GM18861 (cell line): ENCODE measurements at regions not wholly inside any gene's neighbourhood (a gene's known extent, or its start where the extent isn't known, plus 50 kb on each side); places are given as distances from the start of the nearest gene placed in this dataset.
"Not testable (repeated sequence)": the region's sequence is repeated elsewhere in the genome, so short reads cannot be mapped to it uniquely, and the experiment has no call there.

Experiments
- ATAC-seq: cut with Tn5 transposase; IDR thresholded peaks from one replicate; pipeline ENCODE4 v1.9.1; 2021; ENCODE audit not compliant: unreplicated experiment

- ATAC-seq, result no peak
These were observed 66.6 kb downstream of the LACC1 start for GRCh38 chr13:43946281-43946680.

DNA sequence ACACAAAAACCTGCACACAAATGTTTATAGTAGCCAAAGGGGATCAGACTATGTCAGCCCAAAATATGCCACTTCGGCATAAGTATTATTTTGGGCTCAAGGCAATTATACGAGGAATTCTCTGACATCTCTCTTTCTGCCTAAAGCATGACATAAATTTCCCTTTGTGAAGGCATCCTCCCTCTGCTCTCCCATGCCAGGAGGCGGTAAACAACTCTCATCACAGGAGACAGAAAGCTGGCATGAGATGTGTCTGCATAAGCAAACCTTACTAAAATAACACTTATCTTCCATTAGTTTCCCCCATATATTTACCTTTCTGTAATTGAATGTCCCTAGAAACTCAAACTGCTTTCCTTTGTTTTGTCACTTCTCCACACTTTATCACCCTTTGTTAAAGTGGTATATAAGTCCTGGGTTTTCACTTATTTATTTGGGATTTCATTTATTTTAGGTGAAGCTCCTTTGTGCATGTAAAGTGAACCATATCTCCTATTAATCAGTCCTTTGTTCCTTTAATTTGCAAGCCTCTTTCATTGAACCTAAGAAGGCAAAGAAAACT is 68.3 kb downstream of the LACC1 start:
- no peak for ATAC-seq

DNA sequence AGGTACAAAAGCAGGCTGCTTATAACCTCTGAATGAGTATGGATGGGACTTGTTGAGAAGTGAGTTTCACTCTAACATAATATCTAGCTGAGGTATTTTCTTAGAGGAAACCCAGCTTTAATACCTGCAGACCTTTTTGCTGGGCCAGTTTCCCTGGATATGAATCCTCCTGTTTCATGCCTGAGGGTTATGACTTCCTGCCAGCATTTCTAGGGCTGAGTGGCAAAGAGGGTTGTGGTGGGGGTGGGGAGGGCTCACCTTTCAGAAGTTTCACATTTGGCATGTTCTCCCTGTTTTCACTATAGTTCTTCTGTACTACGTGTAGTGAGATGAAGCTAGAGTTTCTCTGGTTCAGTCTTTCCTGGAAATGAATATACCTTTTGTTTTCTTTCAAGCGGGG is 73.7 kb downstream of the LACC1 start:
- no peak for ATAC-seq

DNA sequence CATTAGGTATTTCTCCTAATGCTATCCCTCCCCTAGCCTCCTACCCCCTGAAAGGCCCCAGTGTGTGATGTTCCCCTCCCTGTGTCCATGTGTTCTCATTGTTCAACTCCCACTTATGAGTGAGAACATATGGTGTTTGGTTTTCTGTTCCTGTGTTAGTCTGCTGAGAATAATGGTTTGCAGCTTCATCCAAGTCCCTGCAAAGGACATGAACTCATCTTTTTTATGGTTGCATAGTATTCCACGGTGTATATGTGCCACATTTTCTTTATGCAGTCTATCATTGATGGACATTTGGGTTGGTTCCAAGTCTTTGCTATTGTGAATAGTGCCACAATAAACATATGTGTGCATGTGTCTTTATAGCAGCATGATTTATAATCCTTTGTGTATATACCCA is 77.3 kb downstream of the LACC1 start:
- ATAC-seq, result not testable (repeated sequence)

- ATAC-seq, result no peak
These were observed 79.6 kb downstream of the LACC1 start for GRCh38 chr13:43959291-43959690.

DNA sequence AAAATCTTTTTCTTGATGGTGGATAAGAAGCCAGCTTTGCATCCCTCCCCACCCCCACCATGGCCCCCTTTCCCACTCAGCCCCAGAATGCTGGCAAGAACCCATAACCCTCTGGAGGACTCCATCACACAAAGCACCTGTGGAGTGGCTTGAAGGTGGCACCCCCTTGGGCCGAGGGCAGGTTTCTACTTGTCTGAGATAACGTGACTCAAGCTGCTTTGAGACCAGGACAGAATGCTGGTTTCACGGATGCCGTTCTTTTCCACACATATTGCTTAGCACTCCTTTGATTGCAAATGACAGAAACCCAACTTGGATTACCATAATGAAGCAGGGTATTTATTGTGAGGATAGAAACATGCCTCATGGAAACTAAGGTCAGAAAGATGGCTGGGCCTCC is 82.2 kb downstream of the LACC1 start:
- no peak for ATAC-seq

- ATAC-seq, result no peak
These were observed 84.0 kb downstream of the LACC1 start for GRCh38 chr13:43963726-43964125.

GRCh38 chr13:43964698-43965458 is 85.2 kb downstream of the LACC1 start:
- ATAC-seq, result no peak

DNA sequence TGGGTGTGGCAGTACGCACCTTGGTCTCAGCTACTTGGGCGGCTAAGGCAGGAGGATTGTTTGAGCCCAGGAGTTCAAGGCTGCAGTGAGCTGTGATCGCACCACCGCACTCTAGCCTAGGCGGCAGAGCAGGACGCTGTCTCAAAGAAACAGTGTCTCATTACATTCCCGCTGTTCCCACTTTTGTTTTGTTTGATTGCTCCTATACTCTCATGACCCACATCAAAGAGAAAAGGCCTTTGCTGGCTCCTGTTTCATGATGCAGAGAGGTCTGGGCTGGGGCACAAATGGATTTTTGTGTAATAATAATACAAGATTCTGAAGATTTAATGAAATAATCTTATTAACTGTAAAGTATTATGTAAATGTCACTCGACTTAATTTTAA is 85.7 kb downstream of the LACC1 start:
- ATAC-seq, result no peak

GRCh38 chr13:43968251-43968942 is 88.7 kb downstream of the LACC1 start:
- not testable (repeated sequence) for ATAC-seq

DNA sequence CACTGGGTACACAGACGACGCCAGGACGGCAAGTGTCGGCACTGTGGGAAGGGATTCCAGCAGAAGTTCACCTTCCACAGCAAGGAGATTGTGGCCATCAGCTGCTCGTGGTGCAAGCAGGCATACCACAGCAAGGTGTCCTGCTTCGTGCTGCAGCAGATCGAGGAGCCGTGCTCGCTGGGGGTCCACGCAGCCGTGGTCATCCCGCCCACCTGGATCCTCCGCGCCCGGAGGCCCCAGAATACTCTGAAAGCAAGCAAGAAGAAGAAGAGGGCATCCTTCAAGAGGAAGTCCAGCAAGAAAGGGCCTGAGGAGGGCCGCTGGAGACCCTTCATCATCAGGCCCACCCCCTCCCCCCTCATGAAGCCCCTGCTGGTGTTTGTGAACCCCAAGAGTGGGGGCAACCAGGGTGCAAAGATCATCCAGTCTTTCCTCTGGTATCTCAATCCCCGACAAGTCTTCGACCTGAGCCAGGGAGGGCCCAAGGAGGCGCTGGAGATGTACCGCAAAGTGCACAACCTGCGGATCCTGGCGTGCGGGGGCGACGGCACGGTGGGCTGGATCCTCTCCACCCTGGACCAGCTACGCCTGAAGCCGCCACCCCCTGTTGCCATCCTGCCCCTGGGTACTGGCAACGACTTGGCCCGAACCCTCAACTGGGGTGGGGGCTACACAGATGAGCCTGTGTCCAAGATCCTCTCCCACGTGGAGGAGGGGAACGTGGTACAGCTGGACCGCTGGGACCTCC is 89.4 kb downstream of the LACC1 start:
- not testable (repeated sequence) for ATAC-seq

GRCh38 chr13:43969919-43970318 is 90.2 kb downstream of the LACC1 start:
- ATAC-seq, result not testable (repeated sequence)

DNA sequence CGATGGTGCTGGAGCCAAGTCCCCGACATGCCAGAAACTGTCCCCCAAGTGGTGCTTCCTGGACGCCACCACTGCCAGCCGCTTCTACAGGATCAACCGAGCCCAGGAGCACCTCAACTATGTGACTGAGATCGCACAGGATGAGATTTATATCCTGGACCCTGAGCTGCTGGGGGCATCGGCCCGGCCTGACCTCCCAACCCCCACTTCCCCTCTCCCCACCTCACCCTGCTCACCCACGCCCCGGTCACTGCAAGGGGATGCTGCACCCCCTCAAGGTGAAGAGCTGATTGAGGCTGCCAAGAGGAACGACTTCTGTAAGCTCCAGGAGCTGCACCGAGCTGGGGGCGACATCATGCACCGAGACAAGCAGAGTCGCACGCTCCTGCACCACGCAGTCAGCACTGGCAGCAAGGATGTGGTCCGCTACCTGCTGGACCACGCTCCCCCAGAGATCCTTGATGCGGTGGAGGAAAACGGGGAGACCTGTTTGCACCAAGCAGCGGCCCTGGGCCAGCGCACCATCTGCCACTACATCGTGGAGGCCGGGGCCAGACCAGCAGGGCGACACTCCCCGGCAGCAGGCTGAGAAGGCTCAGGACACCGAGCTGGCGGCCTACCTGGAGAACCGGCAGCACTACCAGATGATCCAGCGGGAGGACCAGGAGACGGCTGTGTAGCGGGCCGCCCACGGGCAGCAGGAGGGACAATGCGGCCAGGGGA is 91.0 kb downstream of the LACC1 start:
- not testable (repeated sequence) for ATAC-seq

DNA sequence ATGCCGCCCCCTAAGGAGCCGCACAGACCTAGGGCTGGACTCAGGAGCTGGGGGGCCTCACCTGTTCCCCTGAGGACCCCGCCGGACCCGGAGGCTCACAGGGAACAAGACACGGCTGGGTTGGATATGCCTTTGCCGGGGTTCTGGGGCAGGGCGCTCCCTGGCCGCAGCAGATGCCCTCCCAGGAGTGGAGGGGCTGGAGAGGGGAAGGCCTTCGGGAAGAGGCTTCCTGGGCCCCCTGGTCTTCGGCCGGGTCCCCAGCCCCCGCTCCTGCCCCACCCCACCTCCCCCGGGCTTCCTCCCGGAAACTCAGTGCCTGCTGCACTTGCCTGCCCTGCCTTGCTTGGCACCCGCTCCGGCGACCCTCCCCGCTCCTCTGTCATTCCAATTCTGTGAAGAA is 91.6 kb downstream of the LACC1 start:
- ATAC-seq, result not testable (repeated sequence)

GRCh38 chr13:43977911-43978310 is 98.2 kb downstream of the LACC1 start:
- no peak for ATAC-seq

- ATAC-seq, result no peak
These were observed 99.0 kb downstream of the LACC1 start for GRCh38 chr13:43978688-43979087.

- no peak for ATAC-seq
These were observed 99.8 kb downstream of the LACC1 start for GRCh38 chr13:43979492-43979891.

- ATAC-seq, result no peak
These were observed 100.9 kb downstream of the LACC1 start for GRCh38 chr13:43980587-43980986.

- ATAC-seq, result no peak
These were observed 101.4 kb downstream of the LACC1 start for GRCh38 chr13:43981091-43981490.

DNA sequence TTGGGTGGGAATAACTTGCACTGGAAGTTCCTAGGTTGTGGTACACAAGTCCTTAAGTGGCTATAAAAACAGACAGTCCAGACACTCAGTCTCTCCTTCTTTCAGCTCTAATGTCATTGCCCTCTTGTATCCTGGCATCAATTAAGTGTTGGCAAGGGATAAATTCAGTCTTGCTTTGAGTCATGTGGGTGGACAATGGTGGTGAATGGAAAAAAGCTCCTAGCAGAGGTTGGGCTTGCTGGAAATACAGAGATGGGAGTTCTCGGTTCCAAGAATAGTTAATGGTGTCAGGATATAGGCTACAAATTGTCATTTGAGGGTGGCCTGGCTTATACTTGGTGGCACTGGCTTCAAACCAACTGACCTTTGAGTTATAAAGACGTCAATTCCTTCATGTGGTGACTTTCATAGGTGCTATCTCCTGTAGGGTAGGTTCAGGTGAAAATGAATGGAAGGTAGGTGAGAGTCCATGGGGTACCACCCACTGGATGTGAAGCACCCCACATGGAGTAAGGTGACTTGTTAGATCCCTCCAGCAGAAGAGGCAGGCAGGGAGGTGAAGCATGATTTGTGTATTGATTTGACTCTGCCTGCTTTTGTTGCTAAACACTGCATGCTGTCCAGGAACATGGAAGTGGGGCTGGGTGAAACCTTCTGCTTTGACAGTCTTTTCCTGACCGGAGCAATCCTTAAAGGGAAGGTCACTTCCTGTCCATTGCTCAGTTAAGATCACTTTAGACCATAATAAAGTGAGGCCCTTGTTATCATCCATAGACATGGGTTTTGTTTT is 102.0 kb downstream of the LACC1 start:
- no peak for ATAC-seq
